ENCODE measurements at regions not wholly inside any gene's neighbourhood (a gene's known extent, or its start where the extent isn't known, plus 50 kb on each side); places are given as distances from the start of the nearest gene placed in this dataset.

GRCh38 chr11:8323161-8323935, 59.7 kb upstream of the LMO1 start:
- DNase-seq (ENCODE audit: low read depth): no peak

- no peak for DNase-seq (ENCODE audit: low read depth)
Observed at GRCh38 chr11:8321876-8322275, 58.2 kb upstream of the LMO1 start.

DNA sequence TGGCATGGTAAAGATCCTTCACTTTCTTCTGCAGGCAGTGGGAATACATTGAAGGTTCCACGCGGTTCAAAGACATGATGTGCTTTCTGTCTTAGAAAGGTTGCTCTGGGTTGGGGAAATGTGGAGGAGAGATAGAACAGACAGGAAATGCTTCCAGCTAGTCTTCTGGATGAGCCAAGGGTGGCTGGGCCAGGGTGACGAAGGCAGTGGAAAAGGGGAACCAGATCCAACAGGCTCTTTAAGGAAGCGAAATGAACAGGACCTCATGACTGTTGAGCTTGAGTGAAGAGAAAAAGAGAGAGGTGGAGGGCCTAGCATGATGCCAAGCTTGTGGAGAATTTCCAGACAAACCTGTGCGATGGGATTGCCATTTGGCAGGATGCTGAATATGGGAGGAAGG, 56.4 kb upstream of the LMO1 start:
- no peak for DNase-seq (ENCODE audit: low read depth)

DNA sequence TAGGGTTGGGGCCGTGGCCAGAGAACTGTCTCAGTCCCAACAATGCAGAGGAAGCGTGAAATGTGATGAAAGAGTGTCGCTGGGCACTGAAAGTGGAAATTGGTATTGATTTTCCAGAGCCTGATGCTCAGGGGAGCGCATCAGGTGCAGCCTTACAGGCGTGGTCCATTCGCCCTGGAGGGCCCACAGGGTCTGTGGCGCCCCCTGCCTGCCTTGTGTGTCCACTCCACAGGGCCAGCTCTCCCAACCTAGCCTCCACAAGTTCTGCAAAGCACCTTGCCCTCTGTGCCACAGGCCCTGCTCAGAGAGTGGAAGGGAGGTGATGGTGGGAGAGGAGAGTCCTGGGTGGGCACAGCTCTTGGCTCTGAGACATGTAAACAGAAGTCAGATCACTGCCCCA, 54.9 kb upstream of the LMO1 start:
- DNase-seq (ENCODE audit: low read depth): no peak

- DNase-seq (ENCODE audit: low read depth): no peak
Observed at GRCh38 chr11:8317159-8317558, 53.5 kb upstream of the LMO1 start.

GRCh38 chr11:8315954-8316353, 52.3 kb upstream of the LMO1 start:
- no peak for DNase-seq (ENCODE audit: low read depth)

GRCh38 chr11:8315463-8315862, 51.8 kb upstream of the LMO1 start:
- no peak for DNase-seq (ENCODE audit: low read depth)

- no peak for DNase-seq (ENCODE audit: low read depth)
Observed at GRCh38 chr11:8314916-8315315, 51.2 kb upstream of the LMO1 start.

GRCh38 chr11:8313504-8314090, 49.9 kb upstream of the LMO1 start:
- no peak for DNase-seq (ENCODE audit: low read depth)

All from activated T-cell treated with anti-CD3 and anti-CD28 coated beads for 1 hour (primary cell).